NCI-H2171 (cell line): ENCODE measurements at regions not wholly inside any gene's neighbourhood (a gene's known extent, or its start where the extent isn't known, plus 50 kb on each side); places are given as distances from the start of the nearest gene placed in this dataset.

Source experiments
- DNase-seq: peaks from one replicate; lab custom pipeline; 2025; lab: John Stamatoyannopoulos, UW

DNA sequence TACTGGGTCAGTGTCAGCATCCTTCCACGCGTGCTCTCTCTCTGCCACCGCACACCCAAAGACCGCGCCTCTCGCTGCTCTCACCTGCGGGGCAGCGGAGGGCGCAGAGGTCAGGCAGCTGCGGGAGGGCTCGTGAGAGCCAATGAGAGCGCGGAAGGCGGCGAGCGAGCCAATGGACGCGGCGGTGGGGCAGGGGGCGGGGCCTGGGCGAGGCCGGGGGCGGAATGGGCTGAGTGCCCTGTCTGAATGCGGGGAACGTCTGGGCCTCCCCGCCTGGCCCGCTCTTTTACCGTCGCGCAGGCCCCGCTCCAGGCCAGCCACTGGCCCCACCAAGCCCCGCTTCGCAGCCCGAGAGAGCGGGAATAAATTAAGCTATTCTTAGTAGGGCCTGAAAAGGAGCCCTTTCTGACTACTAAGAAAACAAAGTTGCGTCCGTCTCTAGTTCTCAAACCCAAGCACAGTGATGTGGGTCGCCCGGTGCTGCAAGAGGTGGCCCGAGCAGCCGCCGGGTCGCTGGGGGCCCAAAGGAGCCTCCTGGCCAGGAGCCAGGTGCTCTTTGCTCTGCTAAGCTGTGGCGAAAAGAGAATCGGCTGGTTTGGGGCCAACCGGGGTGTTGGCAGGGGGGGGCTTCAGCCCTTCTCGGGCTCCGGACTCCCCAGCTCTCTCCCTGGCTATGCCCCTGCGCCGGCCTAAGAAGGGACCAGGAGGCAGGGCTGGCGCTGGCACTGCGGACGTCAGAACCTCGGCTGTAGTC lies 81.1 kb upstream of the GLI2 start:
- DNase-seq = no peak

- no peak for DNase-seq
These were observed 79.3 kb upstream of the GLI2 start for GRCh38 chr2:120656273-120656950.

DNA sequence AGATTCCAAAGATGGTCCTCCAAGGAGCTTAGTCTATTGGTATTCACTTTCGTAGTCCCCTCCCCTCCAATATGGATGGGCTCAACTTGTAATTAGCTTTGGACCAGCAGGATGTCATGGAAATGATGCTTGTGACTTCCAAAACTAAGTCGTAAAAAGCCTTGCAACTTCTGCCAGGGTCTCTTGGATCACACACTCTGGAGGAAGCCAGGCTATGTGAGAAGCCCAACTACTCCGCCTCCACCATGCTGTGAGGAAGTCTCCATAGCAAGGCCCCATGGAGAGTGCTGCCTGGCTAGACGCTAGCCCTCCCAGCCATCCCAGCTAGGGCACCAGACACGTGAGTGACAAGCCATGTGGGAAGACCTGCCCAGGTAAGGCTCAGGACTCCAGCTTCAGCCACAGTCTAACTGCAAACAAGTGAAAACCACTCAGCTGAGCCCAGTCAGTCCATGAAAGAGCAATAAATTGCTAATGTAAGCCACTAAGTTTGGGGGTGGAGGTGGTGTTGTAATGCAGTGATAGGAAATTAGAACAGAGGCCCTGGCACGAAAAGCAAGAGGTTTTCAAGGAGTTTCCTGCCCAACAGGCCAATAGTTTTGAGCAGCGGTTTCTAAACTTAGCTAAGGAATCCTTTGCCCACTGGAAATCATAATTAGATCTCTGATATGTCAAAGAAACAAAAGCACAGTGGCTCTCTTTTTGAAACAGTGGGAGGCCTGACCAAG lies 77.5 kb upstream of the GLI2 start:
- DNase-seq = no peak

- DNase-seq = no peak
These were observed 76.9 kb upstream of the GLI2 start for GRCh38 chr2:120658770-120659158.

DNA sequence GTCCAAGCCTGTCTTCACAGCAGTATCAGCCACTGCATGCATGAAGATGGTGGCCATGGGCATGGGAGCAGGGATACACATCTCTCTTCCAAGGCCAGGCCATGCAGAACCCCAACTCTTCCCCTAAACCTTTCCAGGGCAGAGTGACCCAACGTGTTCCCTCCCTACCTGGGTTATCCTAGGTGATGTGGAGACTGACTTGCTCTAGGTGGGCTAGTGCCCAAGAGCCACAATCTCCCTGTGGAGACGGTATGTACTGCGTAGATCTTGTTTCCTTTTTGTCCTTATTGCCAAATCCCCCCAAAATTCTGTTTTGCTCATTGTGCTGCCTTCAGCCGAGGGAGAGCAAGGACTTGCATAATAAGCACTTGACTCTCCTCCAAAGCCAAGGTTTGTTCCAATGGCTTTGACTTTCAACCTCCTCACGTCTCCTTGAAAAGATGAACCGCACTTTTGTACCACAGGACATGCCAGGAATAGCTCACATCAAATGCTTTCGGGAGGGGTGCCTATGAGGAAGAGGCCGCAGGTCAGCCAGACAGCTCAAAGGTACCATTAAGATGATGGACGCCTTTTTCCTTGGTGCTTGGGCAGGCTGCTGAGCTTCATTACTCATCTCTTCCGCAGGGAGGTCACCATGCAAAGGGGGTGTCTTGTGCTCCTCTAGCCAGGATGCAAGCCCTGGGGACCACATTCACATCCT lies 76.2 kb upstream of the GLI2 start:
- DNase-seq = no peak

- no peak for DNase-seq
These were observed 75.5 kb upstream of the GLI2 start for GRCh38 chr2:120660056-120660694.

DNA sequence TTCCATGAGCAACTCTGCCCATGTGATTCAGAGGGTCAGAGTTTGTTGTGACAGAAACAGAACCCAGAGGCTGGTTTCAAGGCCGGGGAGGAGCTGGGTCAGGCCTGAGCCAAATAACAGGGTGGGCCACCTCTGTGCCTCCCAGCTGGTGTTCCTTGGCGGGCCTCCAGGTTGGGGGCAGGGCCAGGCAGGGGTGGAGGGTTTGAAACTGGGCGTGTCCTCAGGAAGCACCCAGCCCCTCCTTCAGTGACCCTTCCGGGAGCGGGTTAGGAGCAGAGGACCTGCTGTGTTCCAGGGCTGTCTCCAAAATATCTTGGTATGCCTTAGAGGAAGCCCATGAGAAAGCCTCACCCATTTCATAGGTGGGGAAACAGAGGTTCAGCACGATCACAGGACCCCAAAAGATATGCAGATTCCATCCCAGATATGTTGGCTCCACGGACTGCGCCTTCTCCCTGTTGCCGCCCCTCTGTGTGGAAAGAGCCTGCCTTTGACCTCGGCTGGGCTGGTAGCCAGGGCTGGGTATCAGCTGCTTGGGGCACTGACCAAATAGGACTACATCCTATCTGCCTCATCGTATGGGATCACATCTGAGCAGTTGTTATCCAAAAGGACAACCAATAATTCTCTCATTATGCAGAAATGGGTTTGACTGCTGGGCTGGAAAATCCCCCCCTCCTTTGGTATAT lies 74.8 kb upstream of the GLI2 start:
- DNase-seq = no peak

DNA sequence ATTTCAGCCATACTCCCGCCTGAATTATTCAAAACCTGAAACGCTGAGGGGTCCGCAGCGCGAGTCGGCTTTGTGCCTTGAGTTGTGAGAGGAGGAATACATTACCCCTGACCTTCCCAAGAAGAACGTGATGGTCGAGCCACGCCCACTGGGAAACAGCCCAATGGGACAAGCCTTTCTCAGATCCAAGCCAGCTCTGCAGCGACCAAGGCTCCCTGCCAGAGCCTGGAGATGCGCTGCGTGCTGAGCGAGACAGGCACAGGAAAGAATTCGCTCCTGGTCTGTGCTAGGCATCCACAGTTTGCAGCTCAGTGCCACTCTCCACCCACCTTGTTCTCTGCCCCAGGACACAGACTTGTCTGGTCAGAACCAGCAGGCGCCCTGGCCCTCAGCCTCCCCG lies 74.1 kb upstream of the GLI2 start:
- no peak for DNase-seq

GRCh38 chr2:120662046-120662445 lies 73.6 kb upstream of the GLI2 start:
- no peak for DNase-seq

GRCh38 chr2:120662746-120663145 lies 72.9 kb upstream of the GLI2 start:
- DNase-seq = no peak

DNA sequence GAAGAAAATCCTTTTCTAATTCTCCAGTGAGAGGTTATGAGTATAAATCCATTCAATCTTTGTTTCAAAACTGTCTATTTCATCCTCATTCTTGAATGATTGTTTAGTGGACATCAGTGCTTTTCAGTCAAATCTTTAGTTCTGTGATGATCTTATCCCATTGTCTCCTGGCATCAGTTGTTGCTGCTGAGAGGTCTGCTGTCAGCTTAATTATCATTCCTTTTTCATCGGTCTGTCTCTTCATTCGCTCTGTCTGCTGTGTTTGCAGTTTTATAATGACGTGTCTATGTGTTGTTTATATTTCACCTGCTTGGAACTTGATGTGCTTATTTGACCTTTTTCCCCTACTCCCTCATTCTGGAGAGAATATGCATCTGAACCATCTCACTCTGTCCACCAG lies 69.2 kb upstream of the GLI2 start:
- DNase-seq = no peak

DNA sequence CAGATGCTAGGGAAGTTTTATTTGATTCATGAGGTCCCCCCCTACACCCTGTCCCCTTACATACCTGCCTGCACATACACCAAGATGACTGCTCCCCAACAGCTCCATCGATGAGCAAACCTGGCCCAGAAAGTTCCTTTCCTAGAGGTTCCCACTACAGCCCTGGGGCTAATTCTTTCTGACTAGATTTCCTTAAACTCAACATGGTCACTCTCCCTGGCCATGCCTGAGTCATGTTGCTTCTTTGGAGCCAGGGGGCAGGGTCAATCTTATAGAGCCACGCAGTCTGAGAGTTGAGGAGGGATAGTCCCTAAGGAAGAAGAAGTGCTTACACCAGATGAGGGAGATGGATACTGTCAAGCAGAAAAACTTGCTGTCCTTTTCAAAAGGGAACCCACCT lies 67.7 kb upstream of the GLI2 start:
- DNase-seq = no peak

DNA sequence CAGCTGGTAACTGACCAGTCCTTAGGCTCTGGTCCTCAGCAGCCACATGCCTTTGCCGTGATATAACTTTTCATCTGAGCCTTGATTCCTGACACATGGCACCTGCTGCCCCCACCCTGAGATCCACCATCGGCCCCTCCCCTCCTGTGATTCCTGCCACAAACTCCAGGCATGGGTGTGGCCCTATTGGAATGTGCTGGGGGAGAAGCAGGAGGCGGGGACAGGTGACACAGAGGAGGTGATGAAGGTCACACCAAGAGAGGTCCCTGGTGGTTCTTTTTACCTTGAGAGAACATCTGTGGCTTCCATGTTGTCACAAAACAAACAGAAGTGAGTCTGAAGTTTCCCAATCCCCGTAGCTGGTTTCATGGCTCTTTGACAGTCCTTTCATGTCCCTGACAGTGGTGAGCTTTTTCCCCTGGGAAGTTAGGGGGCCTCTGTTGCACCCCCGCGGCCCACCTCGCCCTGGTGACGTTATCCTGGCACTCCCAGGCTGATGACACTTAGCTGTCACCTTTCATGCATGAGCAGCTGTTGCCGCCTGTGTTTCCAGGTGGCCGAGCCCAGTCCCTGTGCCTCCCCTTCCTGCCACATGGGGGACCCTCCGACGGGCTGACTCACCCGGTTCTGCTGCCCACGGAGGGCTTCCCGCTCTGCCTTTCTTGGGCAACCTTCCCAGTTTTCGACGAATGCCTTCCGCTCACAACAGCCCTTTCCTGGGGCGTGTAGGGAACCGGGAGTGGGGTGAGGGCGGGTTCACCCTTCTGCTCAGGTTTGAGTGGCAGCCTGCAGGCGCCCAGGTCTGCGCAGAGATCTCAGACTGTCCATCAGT lies 66.3 kb upstream of the GLI2 start:
- peak; percentile 83 for DNase-seq

DNA sequence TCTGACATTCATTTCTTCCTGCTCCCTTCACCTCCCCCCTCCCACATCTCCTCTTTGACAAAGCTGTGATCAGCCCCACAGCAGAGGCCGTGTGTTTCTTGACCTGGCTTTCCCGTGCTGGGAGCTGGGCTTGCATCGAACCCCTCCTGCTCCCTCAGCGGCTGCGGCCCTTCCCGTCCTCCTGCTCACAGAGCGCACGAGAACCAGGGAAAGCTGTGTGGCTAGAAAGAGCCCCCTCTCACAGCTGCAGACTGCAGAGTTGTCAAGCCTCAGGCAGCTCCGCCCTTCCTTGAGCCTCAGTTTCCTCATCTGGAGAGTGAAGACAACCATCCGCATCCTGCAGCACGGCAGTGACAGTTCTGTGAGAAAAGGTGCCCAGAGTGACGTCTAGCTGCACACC lies 65.7 kb upstream of the GLI2 start:
- no peak for DNase-seq

- no peak for DNase-seq
These were observed 65.3 kb upstream of the GLI2 start for GRCh38 chr2:120670371-120670770.

DNA sequence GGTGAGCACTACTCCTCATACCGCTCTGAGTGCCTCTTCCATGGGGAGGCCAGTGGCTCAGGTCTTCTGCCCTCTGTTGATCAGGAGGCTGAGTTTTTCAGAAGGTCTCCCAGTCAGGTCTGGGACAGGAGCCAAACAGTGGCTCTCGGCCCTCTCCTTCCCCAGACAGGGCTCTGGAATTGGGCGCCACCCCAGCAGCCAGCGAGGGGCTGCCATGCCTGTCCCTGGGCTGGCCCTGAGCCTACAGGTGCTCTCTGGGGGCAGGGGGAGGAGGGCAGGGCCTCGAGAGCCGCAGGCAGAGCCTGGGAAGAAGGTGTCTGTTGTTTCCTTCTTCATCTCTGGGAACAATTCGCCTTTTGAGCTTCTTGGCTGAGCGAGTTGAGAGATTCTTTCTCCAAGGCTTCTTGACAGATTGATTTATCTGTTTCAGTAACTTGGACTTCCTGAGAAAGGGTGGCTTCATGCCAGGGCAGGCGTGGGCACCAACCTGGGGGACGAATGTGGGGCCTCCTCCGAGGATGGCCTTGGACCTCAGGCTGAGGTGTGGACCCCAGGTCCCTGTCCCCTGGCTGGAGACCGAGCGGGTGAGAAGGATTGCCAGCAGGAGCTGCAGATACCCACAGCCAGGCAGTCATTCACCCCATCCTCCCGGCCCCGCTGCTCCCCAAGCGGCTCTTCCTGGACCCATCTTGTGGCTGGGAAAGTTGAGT lies 64.7 kb upstream of the GLI2 start:
- no peak for DNase-seq

- no peak for DNase-seq
These were observed 63.0 kb upstream of the GLI2 start for GRCh38 chr2:120672526-120673204.

DNA sequence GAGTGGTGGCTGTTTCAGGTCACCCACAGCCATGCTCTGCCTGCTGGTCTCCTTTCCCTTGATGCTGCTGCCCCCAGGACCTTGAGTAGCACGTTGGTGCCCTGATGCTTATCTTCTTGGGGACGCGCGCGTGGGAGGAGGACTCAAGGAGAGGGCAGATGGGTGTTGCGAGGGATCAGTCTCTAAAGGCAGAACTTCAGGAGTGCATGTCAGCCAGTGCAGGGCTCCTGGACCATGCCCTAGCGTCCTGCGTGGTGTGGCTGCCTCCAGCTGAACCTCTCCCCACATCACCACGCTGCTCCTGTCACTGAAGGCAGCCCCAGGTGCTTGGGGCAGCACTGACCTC lies 62.5 kb upstream of the GLI2 start:
- no peak for DNase-seq

DNA sequence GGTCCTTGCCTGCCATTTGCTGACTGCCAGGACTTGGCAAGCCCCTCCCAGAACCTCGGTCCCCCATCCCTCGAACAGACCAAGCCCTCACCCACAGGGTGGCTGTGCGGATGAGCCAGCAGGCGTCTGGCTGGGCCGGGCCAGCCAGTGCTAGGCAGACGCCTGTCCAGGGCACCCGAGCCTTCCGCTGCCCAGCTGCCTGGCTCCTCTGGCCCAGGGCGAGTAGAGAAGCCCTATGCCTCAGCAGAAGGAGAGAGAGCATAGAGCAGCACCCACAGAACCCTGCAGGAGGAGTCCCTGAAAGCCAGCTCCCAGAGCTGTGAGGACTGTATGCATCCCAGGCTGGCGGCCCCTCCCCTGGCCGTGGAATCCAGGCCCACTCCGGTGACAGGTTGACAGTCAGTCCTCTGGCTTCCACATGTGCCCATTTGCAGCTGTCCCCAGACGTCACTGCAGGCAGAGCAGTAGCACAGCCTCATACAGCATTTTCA lies 62.1 kb upstream of the GLI2 start:
- no peak for DNase-seq
